ENCODE measurements at regions not wholly inside any gene's neighbourhood (a gene's known extent, or its start where the extent isn't known, plus 50 kb on each side); places are given as distances from the start of the nearest gene placed in this dataset.

DNA sequence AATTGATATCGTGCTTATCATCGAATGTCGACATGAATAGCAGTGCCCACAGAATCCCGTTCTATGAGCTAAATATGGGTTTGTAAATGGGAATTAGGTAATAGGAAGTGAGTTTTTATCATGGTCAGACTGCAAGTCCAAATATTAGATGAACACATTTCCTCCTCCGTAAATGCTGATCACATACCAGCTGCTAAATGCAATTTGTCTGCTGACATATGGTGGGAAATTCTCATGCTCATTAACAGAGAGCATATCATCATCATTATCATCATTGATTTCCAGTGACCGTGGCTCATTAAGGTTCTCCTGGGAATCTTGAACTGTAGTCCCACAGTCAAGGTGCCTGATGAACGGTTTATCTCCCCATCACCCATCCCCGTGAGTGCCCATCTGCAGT lies 998.8 kb upstream of the TMEM132C start:
- TF ChIP-seq, protein P1, sequence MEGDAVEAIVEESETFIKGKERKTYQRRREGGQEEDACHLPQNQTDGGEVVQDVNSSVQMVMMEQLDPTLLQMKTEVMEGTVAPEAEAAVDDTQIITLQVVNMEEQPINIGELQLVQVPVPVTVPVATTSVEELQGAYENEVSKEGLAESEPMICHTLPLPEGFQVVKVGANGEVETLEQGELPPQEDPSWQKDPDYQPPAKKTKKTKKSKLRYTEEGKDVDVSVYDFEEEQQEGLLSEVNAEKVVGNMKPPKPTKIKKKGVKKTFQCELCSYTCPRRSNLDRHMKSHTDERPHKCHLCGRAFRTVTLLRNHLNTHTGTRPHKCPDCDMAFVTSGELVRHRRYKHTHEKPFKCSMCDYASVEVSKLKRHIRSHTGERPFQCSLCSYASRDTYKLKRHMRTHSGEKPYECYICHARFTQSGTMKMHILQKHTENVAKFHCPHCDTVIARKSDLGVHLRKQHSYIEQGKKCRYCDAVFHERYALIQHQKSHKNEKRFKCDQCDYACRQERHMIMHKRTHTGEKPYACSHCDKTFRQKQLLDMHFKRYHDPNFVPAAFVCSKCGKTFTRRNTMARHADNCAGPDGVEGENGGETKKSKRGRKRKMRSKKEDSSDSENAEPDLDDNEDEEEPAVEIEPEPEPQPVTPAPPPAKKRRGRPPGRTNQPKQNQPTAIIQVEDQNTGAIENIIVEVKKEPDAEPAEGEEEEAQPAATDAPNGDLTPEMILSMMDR (IDR thresholded peaks at IDR 0.05; ENCODE audit: low read depth, low read length, missing control alignments) = no peak
- DNase-seq (ENCODE audit: extremely low read depth, low read depth) = no peak
- no peak overlapping the region for H3K4me3 ChIP-seq (replicated peaks; ENCODE audit: low read depth, low read length)

DNA sequence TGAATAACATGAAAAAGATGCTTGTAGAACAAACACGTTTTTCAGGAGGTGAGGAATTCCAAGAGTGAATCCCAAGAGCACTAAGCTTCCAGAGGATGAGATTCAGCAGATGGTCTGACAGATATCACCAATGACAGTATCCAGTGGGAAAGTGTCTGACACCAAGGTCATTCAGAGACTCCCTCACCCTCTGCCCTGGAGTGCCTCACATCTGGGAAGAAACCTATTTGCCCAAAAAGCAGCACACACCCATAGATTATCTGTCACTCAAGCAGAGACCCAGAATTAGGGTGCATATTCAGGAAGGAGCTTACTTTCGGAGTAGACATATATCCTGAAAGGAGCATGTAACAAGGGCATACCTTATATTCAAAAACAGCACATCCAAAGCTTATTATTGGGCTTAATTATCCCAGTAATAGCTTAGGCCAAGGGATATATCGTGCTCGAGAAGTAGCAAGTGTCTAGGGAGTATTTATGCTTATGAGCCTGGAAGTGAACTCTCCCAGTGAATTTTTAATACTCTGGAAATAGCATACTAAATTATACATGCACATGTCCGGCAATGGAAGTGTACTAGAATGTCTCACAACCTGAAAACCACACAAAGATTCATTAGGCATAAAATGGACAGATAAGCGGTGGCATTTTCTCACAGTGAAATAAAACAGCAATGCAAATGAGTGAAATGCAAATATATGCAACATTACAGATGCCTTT lies 998.1 kb upstream of the TMEM132C start:
- H3K4me3 ChIP-seq (replicated peaks; ENCODE audit: low read depth, low read length) = no peak overlapping the region
- TF ChIP-seq, protein P1 (IDR thresholded peaks at IDR 0.05; ENCODE audit: low read depth, low read length, missing control alignments) = no peak
- no peak for DNase-seq (ENCODE audit: extremely low read depth, low read depth)

DNA sequence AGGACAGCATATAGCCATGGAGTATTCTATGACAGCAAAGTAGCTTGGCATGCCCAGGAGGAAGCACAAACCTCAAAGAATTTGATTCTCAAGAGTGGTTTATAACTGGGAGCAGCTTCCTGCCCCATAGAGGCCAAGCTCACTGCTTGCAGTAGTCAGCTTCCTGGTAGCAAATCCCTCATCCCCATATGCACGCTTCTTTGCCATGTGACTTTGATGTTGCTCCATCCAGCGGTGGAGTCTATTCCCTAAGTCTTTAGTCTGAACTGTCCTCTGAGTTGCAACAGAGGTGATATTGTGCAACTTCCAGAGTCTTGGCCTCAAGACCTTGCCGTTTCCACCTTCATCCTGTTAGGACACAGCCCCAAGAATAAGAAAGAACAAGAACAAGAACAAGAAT lies 996.8 kb upstream of the TMEM132C start:
- TF ChIP-seq, protein P1 (IDR thresholded peaks at IDR 0.05; ENCODE audit: low read depth, low read length, missing control alignments) = no peak
- no peak overlapping the region for H3K4me3 ChIP-seq (replicated peaks; ENCODE audit: low read depth, low read length)
- no peak for DNase-seq (ENCODE audit: extremely low read depth, low read depth)

DNA sequence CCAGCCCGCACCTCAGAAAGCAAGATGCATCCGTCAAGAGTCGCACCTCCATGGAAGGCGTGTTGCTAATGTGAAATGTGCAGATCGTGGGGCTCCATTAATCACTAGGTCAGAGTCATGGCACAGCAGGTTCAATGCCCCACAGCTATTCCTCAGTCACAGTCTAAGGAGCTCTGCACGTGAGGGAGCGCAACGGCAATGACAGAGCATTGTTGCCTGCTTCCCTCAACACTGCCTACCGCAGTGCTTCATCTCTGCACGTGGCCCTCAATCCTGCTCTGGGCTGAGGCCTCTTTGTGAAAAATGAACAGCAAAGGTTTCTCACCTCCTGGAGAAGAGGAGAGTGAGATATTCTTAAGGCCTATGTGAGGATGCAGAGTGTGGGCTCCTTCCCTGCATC lies 995.2 kb upstream of the TMEM132C start:
- H3K4me3 ChIP-seq (replicated peaks; ENCODE audit: low read depth, low read length) = no peak overlapping the region
- DNase-seq (ENCODE audit: extremely low read depth, low read depth) = no peak
- TF ChIP-seq, protein P1 (IDR thresholded peaks at IDR 0.05; ENCODE audit: low read depth, low read length, missing control alignments) = no peak

DNA sequence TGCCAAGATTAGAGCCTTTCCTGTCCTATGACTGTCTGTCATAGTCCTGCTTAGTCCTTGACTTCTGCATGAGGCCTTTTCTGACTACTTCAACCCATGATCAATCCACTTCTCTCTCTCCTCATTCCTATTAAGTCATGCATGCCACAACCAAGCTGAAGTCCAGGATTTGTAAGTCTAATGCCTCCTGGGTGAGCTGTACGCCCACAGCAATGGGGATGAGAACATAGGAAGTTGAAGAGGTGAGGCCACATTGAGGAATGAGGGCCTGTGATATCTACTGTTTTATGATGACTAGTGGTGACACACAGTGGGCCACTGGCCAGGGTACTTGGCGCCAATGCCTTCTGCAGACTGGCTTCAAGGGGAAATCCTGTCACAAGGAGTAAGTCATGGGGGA lies 994.1 kb upstream of the TMEM132C start:
- no peak for DNase-seq (ENCODE audit: extremely low read depth, low read depth)
- no peak overlapping the region for H3K4me3 ChIP-seq (replicated peaks; ENCODE audit: low read depth, low read length)
- TF ChIP-seq, protein P1 (IDR thresholded peaks at IDR 0.05; ENCODE audit: low read depth, low read length, missing control alignments) = no peak

DNA sequence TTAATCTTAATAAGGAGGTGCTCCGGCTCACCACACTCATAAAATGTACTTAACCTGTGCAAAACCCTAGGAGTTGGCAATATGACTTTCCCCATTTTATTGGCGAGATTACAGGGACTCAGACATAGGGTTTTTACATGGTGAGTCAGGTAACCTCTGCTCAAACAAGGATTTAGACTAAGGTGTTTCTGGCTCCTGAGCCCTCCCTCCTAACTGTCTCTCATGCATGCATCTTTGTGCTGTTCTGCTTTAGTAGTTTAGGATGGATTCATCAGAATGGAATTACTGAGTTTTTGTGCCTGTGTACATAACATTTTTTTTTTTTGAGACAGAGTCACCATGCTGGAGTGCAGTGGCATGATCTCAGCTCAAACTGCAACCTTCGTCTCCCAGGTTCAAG lies 993.3 kb upstream of the TMEM132C start:
- H3K4me3 ChIP-seq (replicated peaks; ENCODE audit: low read depth, low read length) = no peak overlapping the region
- TF ChIP-seq, protein P1 (IDR thresholded peaks at IDR 0.05; ENCODE audit: low read depth, low read length, missing control alignments) = no peak
- DNase-seq (ENCODE audit: extremely low read depth, low read depth) = no peak

DNA sequence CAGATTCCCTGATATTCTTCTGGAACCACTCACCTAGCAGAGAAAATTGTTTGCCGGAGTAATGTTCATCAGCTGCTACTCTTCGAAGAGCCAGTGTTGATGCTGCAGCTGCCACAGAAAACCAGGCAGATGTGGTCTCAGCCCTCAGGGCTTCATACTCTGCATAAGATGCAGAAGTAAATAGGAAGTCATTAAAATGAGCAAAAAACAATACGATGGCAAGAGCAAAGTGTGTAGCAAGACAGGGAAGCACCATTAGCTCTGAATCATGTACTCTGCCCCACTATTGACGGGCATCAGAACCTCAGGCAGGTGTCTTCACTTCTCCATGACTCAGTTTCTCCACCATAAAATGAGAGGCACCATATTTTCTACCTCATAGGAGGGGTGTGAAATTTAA lies 991.6 kb upstream of the TMEM132C start:
- TF ChIP-seq, protein P1 (IDR thresholded peaks at IDR 0.05; ENCODE audit: low read depth, low read length, missing control alignments) = no peak
- no peak overlapping the region for H3K4me3 ChIP-seq (replicated peaks; ENCODE audit: low read depth, low read length)
- no peak for DNase-seq (ENCODE audit: extremely low read depth, low read depth)
